Hepatocyte (in vitro differentiated cells): ENCODE measurements at regions not wholly inside any gene's neighbourhood (a gene's known extent, or its start where the extent isn't known, plus 50 kb on each side); places are given as distances from the start of the nearest gene placed in this dataset.
"Not testable (repeated sequence)": the region's sequence is repeated elsewhere in the genome, so short reads cannot be mapped to it uniquely, and the experiment has no call there.

ENCODE experiments used
- EZH2phosphoT487 ChIP-seq: fragments of 200-600 bp; sonication (generic); IDR thresholded peaks from one replicate; pipeline ENCODE4 v1.6.1; 2018; ENCODE audit warnings: antibody characterized with exemption, mild to moderate bottlenecking, low read depth, moderate library complexity; ENCODE audit not compliant: unreplicated experiment, severe bottlenecking
- TF ChIP-seq, protein P1 (sequence below): fragments of 200-600 bp; sonication (generic); IDR thresholded peaks from 2 replicates; pipeline ENCODE4 v1.5.1; 2016; ENCODE audit warnings: antibody characterized with exemption, mild to moderate bottlenecking; ENCODE audit not compliant: poor library complexity

DNA sequence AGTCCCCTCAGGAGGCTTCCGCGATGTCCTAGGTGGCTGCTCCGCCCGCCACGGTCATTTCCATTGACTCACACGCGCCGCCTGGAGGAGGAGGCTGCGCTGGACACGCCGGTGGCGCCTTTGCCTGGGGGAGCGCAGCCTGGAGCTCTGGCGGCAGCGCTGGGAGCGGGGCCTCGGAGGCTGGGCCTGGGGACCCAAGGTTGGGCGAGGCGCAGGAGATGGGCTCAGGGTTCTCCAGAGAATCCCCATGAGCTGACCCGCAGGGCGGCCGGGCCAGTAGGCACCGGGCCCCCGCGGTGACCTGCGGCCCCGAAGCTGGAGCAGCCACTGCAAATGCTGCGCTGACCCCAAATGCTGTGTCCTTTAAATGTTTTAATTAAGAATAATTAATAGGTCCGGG lies 132.1 kb downstream of the POTEM start:
- TF ChIP-seq, protein P1, sequence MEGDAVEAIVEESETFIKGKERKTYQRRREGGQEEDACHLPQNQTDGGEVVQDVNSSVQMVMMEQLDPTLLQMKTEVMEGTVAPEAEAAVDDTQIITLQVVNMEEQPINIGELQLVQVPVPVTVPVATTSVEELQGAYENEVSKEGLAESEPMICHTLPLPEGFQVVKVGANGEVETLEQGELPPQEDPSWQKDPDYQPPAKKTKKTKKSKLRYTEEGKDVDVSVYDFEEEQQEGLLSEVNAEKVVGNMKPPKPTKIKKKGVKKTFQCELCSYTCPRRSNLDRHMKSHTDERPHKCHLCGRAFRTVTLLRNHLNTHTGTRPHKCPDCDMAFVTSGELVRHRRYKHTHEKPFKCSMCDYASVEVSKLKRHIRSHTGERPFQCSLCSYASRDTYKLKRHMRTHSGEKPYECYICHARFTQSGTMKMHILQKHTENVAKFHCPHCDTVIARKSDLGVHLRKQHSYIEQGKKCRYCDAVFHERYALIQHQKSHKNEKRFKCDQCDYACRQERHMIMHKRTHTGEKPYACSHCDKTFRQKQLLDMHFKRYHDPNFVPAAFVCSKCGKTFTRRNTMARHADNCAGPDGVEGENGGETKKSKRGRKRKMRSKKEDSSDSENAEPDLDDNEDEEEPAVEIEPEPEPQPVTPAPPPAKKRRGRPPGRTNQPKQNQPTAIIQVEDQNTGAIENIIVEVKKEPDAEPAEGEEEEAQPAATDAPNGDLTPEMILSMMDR = not testable (repeated sequence)
- TF ChIP-seq EZH2phosphoT487 = not testable (repeated sequence)
